ENCODE measurements at regions not wholly inside any gene's neighbourhood (a gene's known extent, or its start where the extent isn't known, plus 50 kb on each side); places are given as distances from the start of the nearest gene placed in this dataset.
"Not testable (repeated sequence)": the region's sequence is repeated elsewhere in the genome, so short reads cannot be mapped to it uniquely, and the experiment has no call there.

GRCh38 chr5:37994729-37995128 lies 154.9 kb upstream of the GDNF start:
- intact Hi-C loops (cut with DNase I) = loop anchor here in 1 of 2 donors (10.0 kb wide), 1 partner anchor 170 kb away; no protein-coding TSS in a partner anchor
- ATAC-seq (no peak), DNase-seq (no peak)

GRCh38 chr5:37991301-37992299 lies 151.8 kb upstream of the GDNF start:
- DNase-seq = no peak
- ATAC-seq = peak; percentile 59 to 64
- intact Hi-C loops (cut with DNase I) = loop anchor here in 1 of 2 donors (10.0 kb wide), 1 partner anchor 173 kb away; no protein-coding TSS in a partner anchor

GRCh38 chr5:37989884-37990283 lies 150.0 kb upstream of the GDNF start:
- intact Hi-C loops (cut with DNase I) = loop anchor here in 1 of 2 donors (10.0 kb wide), 1 partner anchor 175 kb away; no protein-coding TSS in a partner anchor
- no peak for DNase-seq
- no peak for ATAC-seq

GRCh38 chr5:37988454-37989046 lies 148.7 kb upstream of the GDNF start:
- DNase-seq = no peak
- intact Hi-C loops (cut with DNase I) = no loop called here
- ATAC-seq = no peak

GRCh38 chr5:37984300-37984699 lies 144.5 kb upstream of the GDNF start:
- ATAC-seq = peak in 1 of 2 donors; percentile 22
- no peak for DNase-seq
- intact Hi-C loops (cut with DNase I) = no loop called here

GRCh38 chr5:37983463-37983862 lies 143.6 kb upstream of the GDNF start:
- DNase-seq (no peak), ATAC-seq (peak in 1 of 2 donors; percentile 34)
- intact Hi-C loops (cut with DNase I) = no loop called here

- DNase-seq = no peak
- intact Hi-C loops (cut with DNase I) = no loop called here
- no peak for ATAC-seq
These were observed 139.7 kb upstream of the GDNF start for GRCh38 chr5:37979559-37979958.

GRCh38 chr5:37975531-37975930 lies 135.7 kb upstream of the GDNF start:
- no peak for DNase-seq
- intact Hi-C loops (cut with DNase I) = no loop called here
- ATAC-seq = no peak

GRCh38 chr5:37971483-37972024 lies 131.7 kb upstream of the GDNF start:
- no peak for ATAC-seq
- intact Hi-C loops (cut with DNase I) = no loop called here
- no peak for DNase-seq

- intact Hi-C loops (cut with DNase I) = no loop called here
- no peak for ATAC-seq
- DNase-seq = no peak
These were observed 127.0 kb upstream of the GDNF start for GRCh38 chr5:37966871-37967270.

GRCh38 chr5:37966291-37966690 lies 126.5 kb upstream of the GDNF start:
- intact Hi-C loops (cut with DNase I) = no loop called here
- DNase-seq = no peak
- no peak for ATAC-seq

GRCh38 chr5:37962389-37962788 lies 122.5 kb upstream of the GDNF start:
- ATAC-seq = peak in 1 of 2 donors; percentile 34
- intact Hi-C loops (cut with DNase I) = no loop called here
- DNase-seq = no peak

- intact Hi-C loops (cut with DNase I) = no loop called here
- DNase-seq (no peak), ATAC-seq (no peak)
These were observed 117.4 kb upstream of the GDNF start for GRCh38 chr5:37957218-37957617.

GRCh38 chr5:37955748-37956147 lies 115.9 kb upstream of the GDNF start:
- DNase-seq = no peak
- intact Hi-C loops (cut with DNase I) = no loop called here
- ATAC-seq = no peak

- DNase-seq = no peak
- intact Hi-C loops (cut with DNase I) = no loop called here
- no peak for ATAC-seq
These were observed 114.7 kb upstream of the GDNF start for GRCh38 chr5:37954561-37954960.

- intact Hi-C loops (cut with DNase I) = no loop called here
- ATAC-seq (no peak), DNase-seq (no peak)
These were observed 112.3 kb upstream of the GDNF start for GRCh38 chr5:37951946-37952721.

- ATAC-seq (no peak), DNase-seq (no peak)
- intact Hi-C loops (cut with DNase I) = no loop called here
These were observed 110.6 kb upstream of the GDNF start for GRCh38 chr5:37950436-37950835.

GRCh38 chr5:37945446-37945845 lies 105.6 kb upstream of the GDNF start:
- DNase-seq (no peak), ATAC-seq (no peak)
- intact Hi-C loops (cut with DNase I) = no loop called here

- intact Hi-C loops (cut with DNase I); DNase-seq; ATAC-seq: not testable (repeated sequence)
These were observed 103.3 kb upstream of the GDNF start for GRCh38 chr5:37943136-37943535.
